Astrocyte (in vitro differentiated cells and primary cell): ENCODE measurements at regions not wholly inside any gene's neighbourhood (a gene's known extent, or its start where the extent isn't known, plus 50 kb on each side); places are given as distances from the start of the nearest gene placed in this dataset.
A peak's percentile ranks its signal among the peaks of the same experiment; 100 is the strongest.

Source experiments
- DNase-seq: peaks from one replicate; pipeline ENCODE4 v3.0.0-alpha.2; 2010; ENCODE audit warnings: low read depth
- FAIRE-seq: peaks from 2 replicates; lab custom pipeline; 2011; peaks lifted over from hg19 to GRCh38; lab: Jason Lieb, UNC
- H2AFZ ChIP-seq: 2 replicates; pipeline ENCODE4 v1.6.0; 2012; ENCODE audit warnings: low read depth, low read length, inconsistent platforms
- H3K27ac ChIP-seq: 2 replicates; pipeline ENCODE4 v1.5.1; 2011; ENCODE audit warnings: low read depth, low read length, inconsistent platforms
- H3K27me3 ChIP-seq: 2 replicates; pipeline ENCODE4 v1.6.0; 2011; ENCODE audit warnings: low read length, inconsistent platforms; ENCODE audit not compliant: insufficient read depth
- H3K36me3 ChIP-seq: 2 replicates; pipeline ENCODE4 v1.5.1; 2011; ENCODE audit warnings: low read length, inconsistent platforms; ENCODE audit not compliant: insufficient read depth
- H3K4me1 ChIP-seq: 2 replicates; pipeline ENCODE4 v1.5.1; 2011; ENCODE audit warnings: low read length, inconsistent platforms; ENCODE audit not compliant: insufficient read depth
- H3K4me2 ChIP-seq: 2 replicates; pipeline ENCODE4 v1.6.0; 2012; ENCODE audit warnings: low read length, inconsistent platforms
- H3K4me3 ChIP-seq: 2 replicates; pipeline ENCODE4 v1.5.1; 2011; ENCODE audit warnings: low read depth, mild to moderate bottlenecking, low read length, inconsistent platforms; ENCODE audit not compliant: insufficient read depth
- H3K79me2 ChIP-seq: 2 replicates; pipeline ENCODE4 v1.6.0; 2012; ENCODE audit warnings: mild to moderate bottlenecking, low read length, inconsistent platforms; ENCODE audit not compliant: insufficient read depth
- H3K9ac ChIP-seq: 2 replicates; pipeline ENCODE4 v1.6.0; 2012; ENCODE audit warnings: mild to moderate bottlenecking, low read length, inconsistent platforms
- H3K9me3 ChIP-seq: 2 replicates; pipeline ENCODE4 v1.5.1; 2012; ENCODE audit warnings: low read depth, mild to moderate bottlenecking, low read length, inconsistent platforms; ENCODE audit not compliant: insufficient read depth
- H4K20me1 ChIP-seq: 2 replicates; pipeline ENCODE4 v1.6.0; 2012; ENCODE audit warnings: low read length, inconsistent platforms; ENCODE audit not compliant: insufficient read depth
- H3K27ac Mint-ChIP-seq: one replicate; pipeline ENCODE4 v1.8.0; 2021; ENCODE audit warnings: mild to moderate bottlenecking, mixed read lengths; ENCODE audit not compliant: unreplicated experiment
- H3K27me3 Mint-ChIP-seq: one replicate; pipeline ENCODE4 v1.8.0; 2021; ENCODE audit warnings: low read depth, mixed read lengths; ENCODE audit not compliant: unreplicated experiment
- H3K36me3 Mint-ChIP-seq: one replicate; pipeline ENCODE4 v1.8.0; 2021; ENCODE audit warnings: low read depth, mixed read lengths; ENCODE audit not compliant: unreplicated experiment
- H3K4me1 Mint-ChIP-seq: one replicate; pipeline ENCODE4 v1.8.0; 2021; ENCODE audit warnings: low read depth, mixed read lengths; ENCODE audit not compliant: unreplicated experiment
- H3K4me3 Mint-ChIP-seq: one replicate; pipeline ENCODE4 v1.8.0; 2021; ENCODE audit warnings: mild to moderate bottlenecking, moderate library complexity, mixed read lengths; ENCODE audit not compliant: unreplicated experiment
- H3K9me3 Mint-ChIP-seq: one replicate; pipeline ENCODE4 v1.8.0; 2021; ENCODE audit warnings: mild to moderate bottlenecking, mixed read lengths; ENCODE audit not compliant: unreplicated experiment
- CTCF ChIP-seq: IDR thresholded peaks from 2 replicates; pipeline ENCODE4 v1.5.1; 2011; ENCODE audit warnings: low read depth, mild to moderate bottlenecking, inconsistent platforms, low read length, moderate library complexity; ENCODE audit not compliant: insufficient read depth
- EZH2 ChIP-seq: IDR thresholded peaks from 2 replicates; pipeline ENCODE4 v1.6.1; 2012; ENCODE audit warnings: mild to moderate bottlenecking, low read length, inconsistent platforms; ENCODE audit not compliant: insufficient read depth

- Histone ChIP-seq H3K4me1 (no peaks in the 10 kb centered on the region), H3K9ac (no peak overlapping the region), H3K27ac (no peak overlapping the region), H2AFZ (no peak overlapping the region), H3K36me3 (no peaks in the 10 kb centered on the region), H3K4me3 (no peak overlapping the region), H3K27me3 (peaks cover 2% of the 10 kb centered on the region), H3K79me2 (no peaks in the 10 kb centered on the region), H3K4me2 (no peak overlapping the region), H4K20me1 (no peaks in the 10 kb centered on the region), H3K9me3 (no peaks in the 10 kb centered on the region)
- no peak for FAIRE-seq
- no peaks in the 10 kb centered on the region for H3K36me3 Mint-ChIP-seq
- H3K4me1 Mint-ChIP-seq: peaks cover 16% of the 10 kb centered on the region
- H3K27me3 Mint-ChIP-seq: no peaks in the 10 kb centered on the region
- peak overlapping the region; percentile 82 for H3K27ac Mint-ChIP-seq
- TF ChIP-seq CTCF (no peak), EZH2 (no peak)
- DNase-seq: peak; percentile 31
- peaks cover 2% of the 10 kb centered on the region for H3K9me3 Mint-ChIP-seq
- H3K4me3 Mint-ChIP-seq: no peak overlapping the region
Observed at GRCh38 chr3:61331929-61332552, 80.8 kb upstream of the FHIT start.

- no peaks in the 10 kb centered on the region for H4K20me1 ChIP-seq
- H3K27me3 ChIP-seq: peaks cover 2% of the 10 kb centered on the region
- no peaks in the 10 kb centered on the region for H3K9me3 ChIP-seq
- H3K27me3 Mint-ChIP-seq: no peaks in the 10 kb centered on the region
- no peaks in the 10 kb centered on the region for H3K4me1 ChIP-seq
- TF ChIP-seq CTCF: no peak
- TF ChIP-seq EZH2: no peak
- H3K9ac ChIP-seq: no peak overlapping the region
- peak overlapping the region; percentile 73 for H3K27ac Mint-ChIP-seq
- peak; percentile 18 for DNase-seq
- no peak overlapping the region for H3K4me2 ChIP-seq
- H3K4me3 Mint-ChIP-seq: no peak overlapping the region
- H3K36me3 Mint-ChIP-seq: no peaks in the 10 kb centered on the region
- no peaks in the 10 kb centered on the region for H3K36me3 ChIP-seq
- H2AFZ ChIP-seq: no peak overlapping the region
- peaks cover 2% of the 10 kb centered on the region for H3K9me3 Mint-ChIP-seq
- no peak overlapping the region for H3K4me3 ChIP-seq
- no peak for FAIRE-seq
- H3K4me1 Mint-ChIP-seq: peaks cover 16% of the 10 kb centered on the region
- no peak overlapping the region for H3K27ac ChIP-seq
- H3K79me2 ChIP-seq: no peaks in the 10 kb centered on the region
Observed at GRCh38 chr3:61333192-61333961, 82.1 kb upstream of the FHIT start.

- TF ChIP-seq EZH2 (no peak), CTCF (no peak)
Observed at GRCh38 chr3:61334783-61335182, 83.5 kb upstream of the FHIT start.

More at GRCh38 chr3:61334783-61335182, 83.5 kb upstream of the FHIT start:
- H3K27me3 ChIP-seq: peaks cover 2% of the 10 kb centered on the region
- no peaks in the 10 kb centered on the region for H4K20me1 ChIP-seq
- H3K4me1 Mint-ChIP-seq: peaks cover 16% of the 10 kb centered on the region
- H3K4me2 ChIP-seq: no peak overlapping the region
- H3K9ac ChIP-seq: no peak overlapping the region
- no peak overlapping the region for H3K27ac Mint-ChIP-seq
- H3K36me3 ChIP-seq: no peaks in the 10 kb centered on the region
- no peaks in the 10 kb centered on the region for H3K27me3 Mint-ChIP-seq
- FAIRE-seq (no peak), DNase-seq (no peak)
- no peaks in the 10 kb centered on the region for H3K36me3 Mint-ChIP-seq
- H3K79me2 ChIP-seq: no peaks in the 10 kb centered on the region
- H3K27ac ChIP-seq: no peak overlapping the region
- no peak overlapping the region for H3K4me3 ChIP-seq
- no peaks in the 10 kb centered on the region for H3K4me1 ChIP-seq
- peaks cover 4% of the 10 kb centered on the region for H3K9me3 Mint-ChIP-seq
- H3K9me3 ChIP-seq: no peaks in the 10 kb centered on the region
- H2AFZ ChIP-seq: no peak overlapping the region
- H3K4me3 Mint-ChIP-seq: no peak overlapping the region
